ENCODE measurements at regions not wholly inside any gene's neighbourhood (a gene's known extent, or its start where the extent isn't known, plus 50 kb on each side); places are given as distances from the start of the nearest gene placed in this dataset.

DNA sequence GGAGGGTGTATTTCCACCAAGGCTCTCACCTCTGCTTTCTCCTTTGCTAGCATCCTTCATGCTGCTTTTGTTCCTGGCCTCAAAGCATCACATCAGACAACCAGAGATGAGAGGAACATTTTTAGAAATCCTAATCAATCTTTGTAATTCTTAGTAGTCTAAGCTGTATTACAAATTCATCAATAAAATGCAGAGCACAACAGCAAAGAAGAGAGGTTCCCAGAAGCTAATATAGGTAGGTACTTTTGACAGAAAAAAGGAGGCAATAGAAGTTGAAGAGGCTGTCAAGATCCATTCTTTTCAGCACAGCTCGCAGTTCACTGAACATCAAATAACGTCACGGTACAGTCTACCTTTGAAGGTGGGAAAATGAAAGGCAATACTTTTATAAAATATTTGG is 265.2 kb upstream of the SYT1 start:
- DNase-seq (ENCODE audit: low spot score), result no peak

DNA sequence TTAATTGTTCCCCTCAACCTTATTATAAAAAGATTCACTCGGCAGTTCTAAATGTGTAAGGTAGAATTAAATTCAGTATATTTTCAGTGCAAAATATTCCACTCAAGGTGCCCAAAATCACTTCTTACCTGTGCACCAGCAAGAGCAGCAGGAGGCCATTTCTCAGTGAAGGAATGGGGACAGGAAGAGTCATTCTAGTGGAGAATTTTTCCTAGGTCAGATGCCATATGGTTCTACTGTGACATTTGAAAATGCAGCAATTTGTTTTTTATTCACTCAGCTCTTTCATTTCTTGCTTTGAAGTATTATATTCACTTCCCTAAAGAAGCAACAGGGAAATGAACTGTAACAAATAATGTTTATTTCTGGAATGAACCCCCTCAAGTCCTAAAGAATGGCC is 264.0 kb upstream of the SYT1 start:
- no peak for DNase-seq (ENCODE audit: low spot score)

DNA sequence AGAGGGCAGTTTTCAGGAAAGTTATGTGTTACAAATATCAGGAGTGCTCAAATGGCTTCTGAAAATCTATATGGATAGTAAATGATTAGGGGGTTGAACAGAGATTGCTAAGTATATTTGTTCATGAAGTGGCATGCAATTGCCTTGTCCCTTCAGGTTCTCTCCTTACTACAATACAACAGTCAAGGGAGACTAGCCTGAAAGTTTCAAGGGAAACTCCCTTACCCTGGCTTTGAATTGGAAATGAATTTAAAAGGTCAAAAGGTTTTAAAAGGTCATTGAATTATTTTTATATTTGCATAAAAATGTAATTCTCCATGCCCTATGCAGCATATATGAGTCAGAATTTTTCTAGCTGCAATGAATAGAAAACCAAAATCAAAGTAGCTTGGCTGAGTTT is 253.1 kb upstream of the SYT1 start:
- DNase-seq (ENCODE audit: low spot score), result no peak

DNA sequence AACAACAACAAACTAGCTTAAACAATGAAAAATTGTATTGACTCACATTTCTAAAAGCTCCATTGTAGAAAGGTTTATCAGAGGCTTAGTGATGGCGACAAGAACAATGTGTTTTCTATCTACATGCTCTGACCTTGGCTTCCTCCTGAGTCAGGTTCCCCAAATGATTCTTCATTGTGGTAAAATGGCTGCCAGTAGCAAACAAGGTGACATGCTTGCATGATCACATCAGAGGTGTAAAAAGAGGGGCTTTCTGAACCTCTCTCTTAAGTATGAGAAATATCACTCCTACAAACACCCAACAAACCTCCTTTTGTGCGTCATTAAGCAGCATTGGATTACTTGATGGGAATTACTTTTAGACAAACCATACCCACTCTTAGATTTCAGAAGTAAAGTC is 252.4 kb upstream of the SYT1 start:
- DNase-seq (ENCODE audit: low spot score), result no peak

DNA sequence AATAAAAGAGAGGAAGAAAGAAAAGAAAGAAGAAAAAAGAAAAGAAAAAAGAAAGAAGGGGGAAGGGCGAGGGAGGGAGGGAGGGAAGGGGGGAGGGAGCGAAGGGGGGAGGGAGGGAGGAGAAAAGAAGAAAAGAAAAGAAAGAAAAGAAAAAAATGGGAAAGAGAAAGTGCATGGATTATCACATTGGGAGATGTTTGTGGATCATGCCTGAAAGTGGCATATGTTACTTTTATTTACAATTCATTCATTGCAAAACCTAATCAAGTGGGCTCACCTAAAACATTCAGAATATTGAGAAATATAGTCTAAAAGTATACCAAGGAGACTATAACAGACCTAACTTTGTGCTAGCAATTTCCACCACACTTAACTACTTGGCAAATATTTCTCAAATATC is 246.9 kb upstream of the SYT1 start:
- DNase-seq (ENCODE audit: low spot score), result no peak

DNA sequence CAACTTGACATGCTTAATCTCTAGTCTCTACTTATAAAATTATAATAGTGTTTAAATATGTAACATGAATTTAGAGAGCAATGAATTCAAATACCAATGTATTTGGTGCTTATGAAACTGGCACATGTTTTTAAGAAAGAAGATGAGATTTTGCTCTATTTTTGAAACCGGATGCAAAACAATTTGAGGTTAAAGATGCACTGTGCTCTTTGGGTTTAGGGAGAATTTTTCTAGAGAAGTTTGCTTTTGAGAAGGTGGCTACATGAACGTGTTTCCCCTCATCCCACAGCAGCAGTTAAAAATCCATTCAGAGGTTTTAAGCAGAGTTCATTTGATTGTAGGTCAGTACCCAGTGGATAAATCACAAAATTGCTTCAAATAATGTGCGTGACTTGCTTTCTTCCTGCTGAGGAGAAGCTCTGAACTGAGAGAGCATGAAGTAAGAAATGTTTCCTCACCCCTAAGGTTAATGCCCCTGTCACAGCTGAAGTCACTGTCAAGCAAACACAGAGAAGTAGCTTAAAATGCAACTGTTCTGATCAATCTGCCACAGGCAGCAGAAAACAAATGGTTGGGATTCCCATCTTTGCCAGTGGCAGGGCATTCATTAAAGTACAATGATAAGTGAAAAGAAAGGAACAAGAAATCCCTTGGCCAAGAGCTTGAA is 241.9 kb upstream of the SYT1 start:
- DNase-seq (ENCODE audit: low spot score), result no peak

DNA sequence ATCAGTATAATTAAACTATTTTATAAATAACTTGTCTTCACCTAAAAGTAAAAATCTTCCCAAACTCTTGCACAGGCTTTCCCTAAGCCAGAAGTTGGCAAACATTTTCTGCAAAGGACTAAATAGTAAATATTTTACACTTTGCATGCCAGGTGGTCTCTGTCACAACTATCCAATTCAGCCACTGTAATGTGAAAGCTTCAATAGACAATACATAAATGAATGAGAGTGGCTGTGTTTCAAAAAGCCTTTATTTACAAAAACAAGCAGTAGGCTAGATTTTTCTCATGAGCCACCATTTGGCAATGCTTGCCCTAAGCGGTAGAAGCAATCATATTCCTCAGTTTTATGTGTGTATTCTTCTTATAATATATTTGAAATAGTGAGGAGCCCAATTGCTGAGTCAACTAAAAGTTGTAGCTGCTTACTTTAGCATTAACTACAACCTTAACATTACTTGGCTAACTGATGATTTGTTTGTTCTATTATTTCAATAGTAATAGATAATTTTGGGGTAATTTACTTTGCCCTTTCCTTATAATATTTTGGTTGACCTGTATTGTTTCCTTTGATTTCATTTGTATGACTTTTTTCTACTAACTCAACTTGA is 236.0 kb upstream of the SYT1 start:
- no peak for DNase-seq (ENCODE audit: low spot score)

DNA sequence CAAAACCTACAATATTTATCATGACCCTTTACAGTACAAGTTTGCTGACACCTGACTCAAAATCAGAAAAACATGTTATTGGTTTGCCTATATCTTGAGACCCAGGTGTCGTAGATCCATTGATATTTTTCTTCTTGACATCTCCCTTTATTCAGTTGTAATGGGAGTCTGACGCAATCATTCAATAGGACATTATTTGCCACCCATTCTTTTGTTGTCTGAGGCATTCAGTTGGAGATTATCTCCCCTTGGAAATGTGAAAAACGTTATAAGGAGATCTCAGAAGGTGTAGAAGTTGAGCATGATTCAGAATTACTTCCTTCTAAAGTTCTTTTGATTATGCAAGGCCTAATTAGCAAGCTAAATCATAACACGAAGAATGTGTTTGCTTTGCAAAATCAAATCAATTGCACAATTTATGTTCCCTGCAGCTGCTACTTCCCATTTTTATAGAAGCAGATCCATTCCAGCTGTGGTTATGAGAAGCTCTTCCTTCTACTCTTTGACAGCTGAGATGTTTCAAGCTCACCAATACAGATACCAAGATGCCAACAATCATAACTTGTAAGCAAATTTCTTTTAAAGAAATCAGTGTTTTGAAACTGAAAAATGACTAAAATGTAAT is 228.2 kb upstream of the SYT1 start:
- no peak for DNase-seq (ENCODE audit: low spot score)

DNA sequence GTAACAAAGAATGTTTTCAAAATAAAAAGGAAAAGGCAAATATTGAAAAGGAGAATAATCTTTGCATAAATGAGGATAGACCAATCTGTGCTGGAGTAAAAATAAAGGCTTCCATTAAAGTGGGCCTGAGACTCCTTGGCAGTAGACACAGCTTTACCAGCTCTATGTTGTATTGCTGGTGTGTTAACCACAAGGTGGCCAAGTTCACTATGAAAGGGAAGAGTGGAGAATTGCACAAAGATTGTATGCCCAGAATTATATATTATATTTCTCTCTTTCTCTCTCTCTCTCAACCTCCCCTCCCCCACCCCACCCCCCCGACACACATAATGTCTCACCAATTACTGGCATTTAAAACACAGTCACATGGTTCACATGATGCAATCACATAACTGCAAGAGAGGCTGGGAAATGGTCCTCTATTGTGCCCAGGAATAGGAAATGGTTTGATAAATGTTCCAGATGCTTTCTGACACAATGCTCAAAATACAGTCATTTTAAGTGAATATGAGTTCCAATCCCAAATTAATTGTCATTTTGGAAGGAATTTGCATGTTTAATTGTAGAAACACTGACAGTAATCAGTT is 222.6 kb upstream of the SYT1 start:
- DNase-seq (ENCODE audit: low spot score), result no peak

DNA sequence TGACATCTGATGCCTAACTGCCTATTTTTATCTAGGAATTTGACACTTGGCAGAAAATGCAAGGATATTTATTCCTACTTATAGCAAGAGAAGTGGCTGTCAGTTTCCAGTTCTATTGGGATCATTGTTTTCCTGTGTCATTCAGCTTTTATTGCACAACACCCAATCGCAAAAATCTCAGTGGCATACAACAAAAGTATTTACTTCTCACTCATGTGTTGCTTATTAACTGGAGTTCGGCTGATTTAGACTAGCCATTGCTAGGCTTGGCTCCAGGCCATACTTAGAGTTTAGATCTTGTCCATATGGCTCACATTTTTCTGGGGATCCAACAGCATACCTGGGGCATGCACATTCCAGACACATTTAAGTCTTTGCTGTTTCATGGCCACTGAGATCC is 218.6 kb upstream of the SYT1 start:
- DNase-seq (ENCODE audit: low spot score), result peak; percentile 4

DNA sequence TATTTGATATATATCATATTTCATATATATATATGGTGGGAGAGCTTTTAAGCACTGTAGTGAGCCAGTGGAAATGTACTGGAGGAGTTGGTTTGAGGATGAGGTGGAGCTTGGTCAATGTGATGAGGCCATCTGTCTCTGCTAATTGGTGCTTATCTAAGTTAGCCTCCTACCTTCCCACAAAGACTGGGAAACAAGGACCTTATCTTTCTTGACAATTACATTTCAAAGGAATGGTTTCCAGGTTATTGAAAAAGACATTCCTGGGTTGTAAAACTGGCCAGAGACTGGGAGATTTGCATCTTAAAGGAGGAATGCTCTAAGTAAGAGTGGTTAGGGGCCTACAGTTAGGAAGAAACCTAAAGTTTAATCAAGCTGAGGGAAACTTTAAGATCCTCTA is 212.8 kb upstream of the SYT1 start:
- DNase-seq (ENCODE audit: low spot score), result no peak

DNA sequence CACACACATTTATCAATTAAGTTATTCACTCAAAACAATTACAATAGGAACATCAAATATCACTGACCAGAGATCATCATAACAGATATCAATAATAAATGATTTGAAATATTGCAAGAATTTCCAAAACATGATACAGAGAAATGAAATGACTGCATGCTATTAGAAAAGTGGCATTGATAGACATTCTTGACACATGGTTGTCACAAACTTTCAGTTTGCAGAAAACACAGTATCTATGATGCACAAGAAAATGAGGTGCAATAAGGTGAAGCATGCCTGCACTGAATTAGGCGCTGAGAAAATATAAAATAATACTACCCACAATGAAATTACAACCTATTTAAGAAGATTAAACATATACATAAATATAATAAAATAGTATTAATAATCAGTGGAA is 198.0 kb upstream of the SYT1 start:
- DNase-seq (ENCODE audit: low spot score), result no peak

DNA sequence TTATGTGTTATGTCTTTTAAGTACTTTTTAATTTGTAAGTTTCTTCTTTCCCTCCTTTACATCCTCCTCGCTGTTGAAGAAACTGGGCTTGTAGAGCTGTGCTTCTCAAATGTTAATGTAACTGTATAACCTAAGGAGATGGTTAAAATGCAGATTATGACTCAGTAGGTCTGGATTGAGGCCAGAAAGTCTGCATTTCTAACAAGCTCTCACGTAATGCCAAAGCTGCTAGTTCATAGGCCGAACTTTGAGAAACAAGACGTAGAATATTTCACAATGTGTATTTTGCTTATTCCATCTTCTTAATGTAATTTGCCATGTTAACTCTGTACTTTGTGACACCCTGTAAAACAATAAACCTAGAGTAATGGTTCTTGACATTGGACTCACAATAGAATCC is 193.3 kb upstream of the SYT1 start:
- DNase-seq (ENCODE audit: low spot score), result no peak

DNA sequence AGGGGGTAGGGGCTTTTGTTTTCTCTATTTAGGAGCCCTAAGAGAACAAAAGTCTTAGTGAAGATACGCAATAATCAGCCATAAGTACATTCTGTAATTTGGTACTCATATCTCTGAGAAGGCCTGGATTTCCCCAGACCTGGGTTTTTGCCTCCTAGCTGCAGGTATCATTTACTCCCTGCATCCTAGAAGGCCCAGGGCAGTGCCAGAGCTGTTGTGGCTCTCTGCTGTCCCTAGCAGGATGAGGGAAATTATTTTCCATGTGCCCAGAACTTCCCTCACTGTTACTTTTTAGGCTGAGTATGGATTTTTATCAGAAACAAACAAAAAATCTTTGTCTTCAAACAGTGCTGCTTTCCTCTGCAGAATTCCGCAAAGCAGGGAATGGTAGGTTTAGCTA is 192.5 kb upstream of the SYT1 start:
- no peak for DNase-seq (ENCODE audit: low spot score)

DNA sequence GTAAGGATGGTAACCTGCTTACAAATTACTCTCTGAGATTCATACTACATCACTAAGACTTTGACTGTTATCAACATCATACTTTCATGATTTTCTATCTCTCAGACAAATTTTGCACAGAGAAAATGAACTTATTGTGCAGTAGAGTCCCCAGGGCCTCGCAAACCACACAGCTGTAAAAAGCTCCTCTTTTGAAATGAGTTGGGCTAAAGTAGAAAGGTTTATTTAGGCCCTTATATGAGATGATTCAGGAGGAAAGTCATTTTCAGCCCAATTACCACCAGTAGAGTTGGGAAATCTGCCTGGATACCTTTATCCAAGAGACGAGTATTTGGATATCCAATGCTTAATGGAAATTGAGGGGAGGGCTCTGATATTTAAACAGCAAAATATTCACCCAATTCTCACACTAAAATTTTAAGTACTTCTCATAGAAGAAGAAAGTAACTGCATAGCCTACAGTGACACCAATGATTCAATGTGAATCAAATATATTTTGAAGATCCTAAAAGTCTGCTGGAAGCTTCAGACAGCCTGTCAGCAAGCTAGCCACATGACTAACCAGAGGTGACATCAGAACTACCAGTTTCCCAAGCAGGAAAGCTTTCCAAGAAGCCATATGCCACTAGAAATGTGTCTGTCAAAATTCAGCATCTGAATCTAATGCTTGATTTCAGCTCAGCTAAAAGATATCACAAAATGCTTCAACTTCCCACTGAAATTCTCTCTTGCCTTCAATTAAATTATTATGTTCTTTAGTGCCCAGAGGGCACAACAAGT is 190.1 kb upstream of the SYT1 start:
- DNase-seq (ENCODE audit: low spot score), result peak; percentile 6

DNA sequence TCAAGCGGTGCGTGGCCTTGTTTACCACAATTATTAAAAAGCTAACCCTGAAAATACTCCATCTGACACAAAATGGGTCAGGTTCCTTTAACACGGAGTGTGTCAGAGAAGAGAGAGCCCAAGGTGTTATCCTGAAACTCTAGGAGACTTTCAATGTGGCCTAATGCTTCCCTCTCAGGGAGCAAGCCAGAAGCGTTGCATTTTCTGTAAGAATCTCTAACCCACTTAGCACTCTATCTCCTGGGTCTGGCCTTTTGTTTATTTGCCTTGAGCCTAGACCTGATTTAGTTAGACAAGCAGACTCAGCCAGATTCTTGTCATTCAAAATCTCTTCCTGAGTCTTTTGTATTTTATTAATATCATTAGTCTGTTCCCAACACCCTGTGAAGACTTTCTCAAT is 184.0 kb upstream of the SYT1 start:
- no peak for DNase-seq (ENCODE audit: low spot score)

DNA sequence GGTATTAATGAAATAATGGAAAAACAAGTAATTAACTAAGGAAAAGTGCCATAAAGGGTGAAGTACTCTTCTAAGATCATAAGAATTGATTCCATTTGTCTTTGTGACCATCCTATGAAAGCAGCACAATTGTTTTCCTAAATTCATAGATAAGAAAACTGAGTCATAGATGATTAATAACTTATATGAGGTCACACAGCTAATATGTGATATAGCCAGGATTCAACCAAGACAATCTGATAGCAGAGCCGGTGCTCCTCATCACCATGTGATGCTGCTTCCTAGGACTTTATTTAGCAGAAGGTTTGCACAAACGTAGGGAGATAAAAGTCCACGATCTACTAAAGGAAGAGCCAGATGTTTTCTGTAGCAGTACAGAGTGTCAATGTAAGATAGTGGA is 181.5 kb upstream of the SYT1 start:
- no peak for DNase-seq (ENCODE audit: low spot score)

DNA sequence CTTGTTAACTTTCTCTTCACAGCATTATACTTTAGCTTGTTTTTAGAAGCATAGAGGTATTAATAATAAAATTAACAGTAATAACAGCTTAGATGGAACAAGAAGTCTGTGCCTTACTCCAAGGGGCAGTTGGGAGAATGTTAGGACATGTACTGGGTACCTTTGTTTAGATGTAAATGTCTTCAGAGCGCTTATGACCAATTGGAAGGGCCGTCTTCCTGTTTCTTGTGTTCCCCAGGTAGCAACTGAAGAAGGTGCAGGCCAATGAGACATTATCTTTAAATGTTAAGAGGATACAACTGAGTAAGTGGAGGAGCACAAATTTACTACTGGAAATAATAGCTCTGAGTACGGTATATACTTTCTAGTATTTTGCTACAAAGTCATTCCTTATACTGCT is 180.9 kb upstream of the SYT1 start:
- DNase-seq (ENCODE audit: low spot score), result no peak

DNA sequence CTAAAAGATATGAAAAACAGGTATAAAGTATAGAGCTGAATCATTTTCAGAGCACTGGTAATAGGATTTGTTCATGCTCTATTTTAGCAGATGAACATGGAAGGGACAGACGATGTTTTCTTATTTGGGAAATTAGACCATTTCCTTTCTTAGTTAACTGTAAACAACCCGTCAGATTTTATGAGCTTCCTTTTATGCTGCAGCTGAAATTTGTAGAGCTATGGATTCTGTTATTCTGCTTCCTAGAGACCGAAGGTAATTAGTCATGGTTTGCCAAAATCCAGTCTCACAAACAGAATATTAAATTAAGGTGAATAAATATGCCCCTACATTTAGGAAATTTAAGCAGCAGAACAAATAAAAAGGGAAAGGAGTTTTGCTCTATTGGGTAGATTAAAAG is 180.2 kb upstream of the SYT1 start:
- no peak for DNase-seq (ENCODE audit: low spot score)

DNA sequence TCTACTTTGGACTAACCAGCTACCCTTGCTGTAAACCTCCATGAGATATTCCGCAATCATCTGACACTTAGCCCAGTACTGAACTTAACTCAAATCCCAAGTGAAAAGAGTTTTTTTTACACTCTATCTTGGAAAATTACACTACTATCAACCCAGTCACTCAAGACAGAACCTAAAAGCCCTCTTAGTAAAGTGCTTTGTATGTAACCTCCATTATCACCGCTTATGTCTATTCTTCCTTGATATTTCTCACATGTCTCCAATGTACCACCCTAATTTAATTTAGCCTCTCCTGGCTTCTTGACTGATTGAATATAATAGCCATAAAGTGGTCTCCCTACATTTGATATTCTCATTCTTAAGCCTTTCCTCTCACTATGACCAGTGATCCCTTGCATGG is 168.8 kb upstream of the SYT1 start:
- DNase-seq (ENCODE audit: low spot score), result no peak

DNA sequence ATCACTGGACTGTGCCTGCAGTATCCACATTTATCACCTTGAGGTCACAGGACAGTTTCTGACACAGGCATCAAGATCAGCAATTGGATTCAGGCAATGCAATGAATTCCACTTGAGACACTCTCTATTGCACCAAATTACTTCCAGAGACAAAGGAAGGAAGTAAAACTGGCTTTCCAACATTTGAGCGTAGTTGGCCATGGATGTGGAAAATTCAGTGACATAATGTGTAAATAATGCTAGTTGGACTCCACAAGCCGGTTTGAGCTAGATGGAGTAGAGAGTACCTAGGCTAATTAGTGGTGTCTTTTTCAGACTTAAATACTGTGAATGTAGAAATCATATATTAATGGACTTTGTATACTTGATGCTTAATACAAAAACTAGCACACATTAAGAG is 168.3 kb upstream of the SYT1 start:
- DNase-seq (ENCODE audit: low spot score), result no peak

DNA sequence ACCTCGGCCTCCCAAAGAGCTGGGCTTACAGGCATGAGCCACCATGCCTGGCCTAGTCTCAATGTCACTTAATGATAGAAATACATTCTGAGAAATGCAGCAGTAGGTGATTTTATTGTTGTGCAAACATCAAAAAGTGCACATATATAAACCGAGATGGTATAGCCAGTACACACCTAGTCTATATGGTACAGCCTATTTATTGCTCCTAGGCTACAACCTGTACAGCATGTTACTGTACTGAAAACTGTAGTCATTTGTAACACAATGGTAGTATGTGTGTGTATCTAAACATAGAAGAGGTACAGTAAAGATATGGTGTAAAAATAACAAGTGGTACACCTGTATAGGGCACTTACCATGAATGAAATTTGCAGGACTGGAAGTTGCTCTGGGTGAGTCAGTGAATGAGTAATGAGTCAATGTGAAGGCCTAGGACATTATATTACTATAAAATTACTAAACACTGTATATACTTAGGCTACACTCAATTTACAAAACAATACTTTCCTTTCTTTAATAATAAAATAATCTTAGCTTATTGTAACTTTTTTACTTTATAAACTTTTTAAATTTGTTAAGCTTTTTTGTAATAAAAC is 166.7 kb upstream of the SYT1 start:
- no peak for DNase-seq (ENCODE audit: low spot score)

Measured in GM03348 (cell line).